GM12878 (cell line): ENCODE measurements at regions not wholly inside any gene's neighbourhood (a gene's known extent, or its start where the extent isn't known, plus 50 kb on each side); places are given as distances from the start of the nearest gene placed in this dataset.

Experiments
- CTCF ChIP-seq, 3 experiments: IDR thresholded peaks in 2 of 3; conservative IDR thresholded peaks in 1 of 3; 2 replicates each; pipeline ENCODE4 v1.5.1; 2011; ENCODE audit warnings: low read depth in 3 of 3, low read length in 3 of 3, mild to moderate bottlenecking in 3 of 3, control low read depth in 2 of 3, moderate library complexity in 2 of 3, inconsistent platforms in 1 of 3, mixed read lengths in 1 of 3; ENCODE audit not compliant: control insufficient read depth in 2 of 3, insufficient read depth in 1 of 3; ENCODE audit errors: extremely low read depth in 1 of 3
- POLR2A ChIP-seq: IDR thresholded peaks from 2 replicates; pipeline ENCODE4 v1.6.1; 2011; ENCODE audit warnings: low read depth, mild to moderate bottlenecking, low read length
- SP1 ChIP-seq: IDR thresholded peaks from one replicate; pipeline ENCODE4 v1.6.1; 2011; ENCODE audit warnings: low read depth, low read length
- TAF1 ChIP-seq: IDR thresholded peaks from 2 replicates; pipeline ENCODE4 v1.6.1; 2011; ENCODE audit warnings: mild to moderate bottlenecking, low read depth, low read length, borderline replicate concordance
- USF2 ChIP-seq: IDR thresholded peaks from 2 replicates; pipeline ENCODE4 v1.6.1; 2011; ENCODE audit warnings: low read depth, low read length, improper control_type of control experiment, borderline replicate concordance
- ZNF384 ChIP-seq: IDR thresholded peaks from 2 replicates; pipeline ENCODE4 v1.6.1; 2012; ENCODE audit warnings: low read depth, mild to moderate bottlenecking, low read length, improper control_type of control experiment, borderline replicate concordance
- ZSCAN29 ChIP-seq: fragments of 450-650 bp; IDR thresholded peaks from 2 replicates; pipeline ENCODE4 v1.6.1; 2017; ENCODE audit warnings: mild to moderate bottlenecking, moderate library complexity

- TF ChIP-seq POLR2A (no peak), CTCF (IDR thresholded peaks at IDR 0.05 in 2 of 3, conservative IDR thresholded peaks at IDR 0.05 in 1 of 3; ENCODE audit: control insufficient read depth in 2 of 3, extremely low read depth in 1 of 3, insufficient read depth in 1 of 3, low read depth in 3 of 3, low read length in 3 of 3) (no peak), TAF1 (no peak), ZNF384 (no peak), SP1 (no peak), USF2 (no peak), ZSCAN29 (no peak)
Measured at GRCh38 chr16:19363740-19364139, 53.9 kb upstream of the TMC5 start.
